ENCODE measurements at regions not wholly inside any gene's neighbourhood (a gene's known extent, or its start where the extent isn't known, plus 50 kb on each side); places are given as distances from the start of the nearest gene placed in this dataset.
"Not testable (repeated sequence)": the region's sequence is repeated elsewhere in the genome, so short reads cannot be mapped to it uniquely, and the experiment has no call there.

- no peak for DNase-seq
- in situ Hi-C loops (cut with MboI; ENCODE audit: low pct_unique_long_range_greater_than_20kb, low sequenced_read_pairs), result no loop called here
Observed at GRCh38 chr6:151671195-151671594, 136.3 kb upstream of the ESR1 start.

DNA sequence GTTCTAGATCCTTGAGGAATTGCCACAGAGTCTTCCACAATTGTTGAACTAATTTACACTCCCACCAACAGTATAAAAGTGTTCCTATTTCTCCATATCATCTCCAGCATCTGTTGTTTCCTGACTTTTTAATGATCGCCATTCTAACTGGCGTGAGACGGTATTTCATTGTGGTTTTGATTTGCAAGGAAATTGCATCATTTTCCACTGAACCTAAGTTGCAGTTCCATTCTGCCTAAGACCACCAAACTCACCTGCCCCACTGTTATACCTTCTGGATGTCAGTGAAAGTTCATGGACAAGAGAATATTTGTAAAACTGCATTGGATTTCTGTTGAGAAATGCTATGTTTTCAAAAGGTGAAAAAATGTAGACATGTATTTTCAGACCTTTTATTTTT is 132.9 kb upstream of the ESR1 start:
- DNase-seq, result peak; percentile 61
- in situ Hi-C loops (cut with MboI; ENCODE audit: low pct_unique_long_range_greater_than_20kb, low sequenced_read_pairs), result no loop called here

DNA sequence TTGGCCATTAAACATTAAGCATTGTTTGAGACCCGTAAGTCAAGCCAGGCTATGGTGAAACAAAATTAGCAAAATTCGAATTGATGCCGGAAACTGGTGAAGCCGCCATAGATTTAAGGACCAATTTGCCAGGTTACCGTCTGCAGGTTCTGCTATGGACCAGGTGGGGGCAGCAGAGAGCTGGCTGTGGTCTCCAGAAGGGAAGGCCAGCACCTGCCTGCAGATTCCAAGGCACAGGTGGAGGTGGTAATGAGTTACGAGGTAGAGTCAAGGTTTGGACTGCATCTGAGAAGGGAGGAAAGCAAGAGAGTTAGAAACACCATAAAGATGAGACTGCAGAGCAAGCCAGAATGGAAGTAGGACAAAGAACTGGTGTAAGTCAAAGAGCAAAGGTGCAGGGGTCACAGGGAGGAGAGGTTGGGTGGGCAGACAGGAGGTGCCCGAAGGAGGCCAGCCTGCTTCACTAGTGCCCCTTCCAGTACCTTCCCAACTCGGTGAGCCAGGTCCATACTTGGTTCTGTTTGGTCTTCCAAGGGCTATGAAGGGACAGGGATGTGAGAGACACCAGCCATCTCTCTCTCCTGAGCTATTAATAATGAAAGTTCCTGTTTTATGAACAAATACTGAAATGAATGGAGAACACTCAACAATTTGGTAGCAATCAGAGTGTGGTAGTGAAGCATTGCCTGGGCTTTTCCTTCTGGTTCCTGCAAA is 131.6 kb upstream of the ESR1 start:
- DNase-seq, result peak; percentile 72

DNA sequence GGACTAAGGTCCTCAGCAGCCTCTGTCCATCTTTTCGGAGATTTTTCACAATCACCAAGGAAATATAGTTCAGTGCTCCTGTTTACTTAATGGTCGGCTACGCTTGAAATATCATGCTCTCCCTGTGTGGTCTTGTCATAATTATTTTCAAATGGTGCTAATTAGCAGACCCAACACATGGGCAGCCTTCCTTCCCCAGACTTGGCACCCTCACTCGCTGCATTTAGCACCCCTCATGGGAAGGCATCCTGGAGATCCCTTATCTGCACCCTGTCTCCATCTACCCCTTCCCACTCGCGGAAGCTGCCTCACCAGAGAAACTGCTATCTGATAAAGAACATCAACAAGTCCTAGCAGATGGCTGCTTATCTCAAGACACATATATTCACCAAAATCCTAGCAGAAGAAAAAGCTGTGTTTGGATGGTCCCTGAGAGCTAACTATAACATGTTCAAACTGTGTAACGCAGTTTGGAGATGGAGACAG is 131.0 kb upstream of the ESR1 start:
- DNase-seq, result no peak
- in situ Hi-C loops (cut with MboI; ENCODE audit: low pct_unique_long_range_greater_than_20kb, low sequenced_read_pairs), result no loop called here

More for the DNA sequence above, 131.6 kb upstream of the ESR1 start:
- in situ Hi-C loops (cut with MboI; ENCODE audit: low pct_unique_long_range_greater_than_20kb, low sequenced_read_pairs), result no loop called here

- no peak for DNase-seq
Observed at GRCh38 chr6:151677404-151677803, 130.1 kb upstream of the ESR1 start.

DNA sequence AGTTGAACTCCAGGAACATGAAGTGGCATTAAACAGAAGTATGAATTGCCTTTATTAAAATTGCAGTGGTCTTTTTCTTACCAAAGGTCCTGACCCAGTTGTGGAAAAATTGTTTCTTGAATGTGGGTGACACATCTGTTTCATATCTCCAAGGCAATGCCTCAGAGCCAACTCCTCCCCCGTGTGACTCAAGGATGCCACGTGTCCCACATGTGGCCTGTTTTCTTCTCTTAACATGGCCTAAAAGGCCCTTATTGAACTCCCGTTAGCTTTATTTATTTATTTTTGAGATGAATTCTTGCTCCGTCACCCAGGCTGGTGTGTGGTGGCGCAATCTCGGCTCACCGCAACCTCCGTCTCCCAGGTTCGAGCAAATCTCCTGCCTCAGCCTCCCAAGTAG is 128.4 kb upstream of the ESR1 start:
- in situ Hi-C loops (cut with MboI; ENCODE audit: low pct_unique_long_range_greater_than_20kb, low sequenced_read_pairs), result no loop called here

More at GRCh38 chr6:151677404-151677803, 130.1 kb upstream of the ESR1 start:
- in situ Hi-C loops (cut with MboI; ENCODE audit: low pct_unique_long_range_greater_than_20kb, low sequenced_read_pairs), result no loop called here

DNA sequence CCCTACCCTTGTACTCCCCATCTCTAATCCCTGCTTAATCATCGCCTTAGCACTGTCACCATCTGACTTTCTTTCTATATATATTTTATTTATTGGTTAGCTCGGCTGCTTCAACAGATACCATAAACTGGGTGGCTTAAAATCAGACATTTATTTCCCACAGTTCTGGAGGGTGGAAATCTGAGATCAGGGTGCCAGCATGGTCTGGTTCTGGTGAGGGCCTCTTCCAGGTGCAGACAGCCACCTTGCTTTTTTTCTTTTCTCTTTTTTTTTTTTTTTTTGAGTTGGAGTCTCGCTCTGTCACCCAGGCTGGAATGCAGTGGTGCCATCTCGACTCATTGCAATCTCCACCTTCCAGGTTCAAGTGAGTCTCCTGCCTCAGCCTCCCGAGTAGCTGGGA is 127.5 kb upstream of the ESR1 start:
- in situ Hi-C loops (cut with MboI; ENCODE audit: low pct_unique_long_range_greater_than_20kb, low sequenced_read_pairs), result no loop called here
- DNase-seq, result no peak

More for the DNA sequence above, 128.4 kb upstream of the ESR1 start:
- DNase-seq, result no peak

- no peak for DNase-seq
- in situ Hi-C loops (cut with MboI; ENCODE audit: low pct_unique_long_range_greater_than_20kb, low sequenced_read_pairs), result no loop called here
Observed at GRCh38 chr6:151680846-151681432, 126.5 kb upstream of the ESR1 start.

GRCh38 chr6:151681433-151682059 is 125.9 kb upstream of the ESR1 start:
- peak; percentile 88 for DNase-seq
- in situ Hi-C loops (cut with MboI; ENCODE audit: low pct_unique_long_range_greater_than_20kb, low sequenced_read_pairs), result no loop called here

DNA sequence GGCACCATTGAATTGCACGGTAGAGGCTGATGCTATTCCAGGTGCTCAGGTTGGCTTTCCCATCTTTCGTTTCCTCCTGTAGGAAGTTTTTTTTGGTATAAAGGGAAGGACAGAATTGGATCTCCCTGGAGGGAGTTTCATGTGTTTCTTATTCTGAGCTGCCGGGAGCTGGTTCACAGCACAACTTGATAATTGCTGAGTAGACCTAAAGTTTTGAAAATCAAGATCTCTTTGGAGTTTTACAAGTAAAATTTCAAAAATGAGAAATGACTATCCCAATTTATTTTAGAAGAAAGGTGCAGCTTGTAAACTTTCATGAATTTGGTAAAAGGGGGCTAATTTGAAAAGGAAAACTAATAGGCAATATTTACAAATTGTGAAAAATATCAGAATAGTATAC is 125.2 kb upstream of the ESR1 start:
- in situ Hi-C loops (cut with MboI; ENCODE audit: low pct_unique_long_range_greater_than_20kb, low sequenced_read_pairs), result no loop called here

DNA sequence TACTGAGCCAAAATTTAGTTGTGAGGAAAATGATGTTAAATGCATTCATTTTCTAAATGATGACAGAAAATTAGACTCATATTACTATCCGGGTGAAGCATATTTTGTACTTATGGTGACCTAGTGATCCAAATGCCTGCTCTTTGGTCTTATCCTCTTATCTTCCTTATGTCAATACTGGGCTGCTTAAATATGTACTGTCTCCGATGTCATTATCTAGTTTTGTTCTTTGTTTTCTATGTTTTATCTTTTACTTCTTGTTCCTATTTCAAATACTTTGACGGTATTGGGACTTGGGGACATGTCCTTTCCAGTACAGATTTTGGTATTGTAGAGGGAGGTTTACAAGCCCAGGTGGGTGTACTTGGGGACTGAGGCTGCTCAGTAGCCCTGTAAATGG is 124.6 kb upstream of the ESR1 start:
- no peak for DNase-seq
- in situ Hi-C loops (cut with MboI; ENCODE audit: low pct_unique_long_range_greater_than_20kb, low sequenced_read_pairs), result no loop called here

More for the DNA sequence above, 125.2 kb upstream of the ESR1 start:
- DNase-seq, result no peak

GRCh38 chr6:151683381-151683780 is 124.1 kb upstream of the ESR1 start:
- in situ Hi-C loops (cut with MboI; ENCODE audit: low pct_unique_long_range_greater_than_20kb, low sequenced_read_pairs), result no loop called here
- no peak for DNase-seq

- DNase-seq, result no peak
- in situ Hi-C loops (cut with MboI; ENCODE audit: low pct_unique_long_range_greater_than_20kb, low sequenced_read_pairs), result no loop called here
Observed at GRCh38 chr6:151689499-151690201, 117.8 kb upstream of the ESR1 start.

- in situ Hi-C loops (cut with MboI; ENCODE audit: low pct_unique_long_range_greater_than_20kb, low sequenced_read_pairs), result no loop called here
- no peak for DNase-seq
Observed at GRCh38 chr6:151690303-151690702, 117.2 kb upstream of the ESR1 start.

DNA sequence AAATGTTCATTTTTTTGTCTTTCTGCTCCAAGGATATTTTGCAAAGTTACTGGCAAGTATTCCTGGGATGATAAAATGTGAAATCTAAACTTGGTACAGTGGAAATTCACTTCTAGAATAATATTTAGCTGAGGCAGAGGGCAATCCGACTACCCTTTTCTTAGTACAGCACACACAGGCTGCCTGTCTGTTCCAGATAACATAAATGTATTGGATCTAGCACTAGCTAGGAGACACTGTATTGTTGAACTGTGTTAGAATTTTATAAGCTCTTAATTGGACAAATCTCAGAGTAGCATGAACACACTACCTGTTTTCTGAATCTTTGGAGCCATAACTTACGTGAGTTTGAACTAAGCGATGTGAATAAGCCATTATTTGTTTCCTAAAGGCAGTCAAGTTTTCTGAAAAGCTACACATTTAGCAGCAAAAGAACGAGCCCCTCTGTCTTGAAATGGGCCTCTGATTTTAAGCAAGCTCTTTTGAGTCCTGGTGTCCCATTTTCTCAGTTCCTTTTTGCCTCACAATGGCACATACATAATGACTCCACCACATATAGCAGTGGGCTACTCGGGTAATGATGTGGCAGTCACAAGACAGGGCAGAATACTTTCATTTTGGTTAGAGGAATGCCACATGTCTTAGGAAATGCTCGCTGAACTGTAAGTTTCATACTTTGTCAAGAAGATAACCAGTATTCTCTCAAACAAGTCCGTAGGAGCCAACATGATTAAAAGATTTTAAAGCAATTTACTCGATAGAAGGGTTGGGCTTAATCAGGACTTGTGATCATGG is 116.5 kb upstream of the ESR1 start:
- in situ Hi-C loops (cut with MboI; ENCODE audit: low pct_unique_long_range_greater_than_20kb, low sequenced_read_pairs), result no loop called here
- no peak for DNase-seq

DNA sequence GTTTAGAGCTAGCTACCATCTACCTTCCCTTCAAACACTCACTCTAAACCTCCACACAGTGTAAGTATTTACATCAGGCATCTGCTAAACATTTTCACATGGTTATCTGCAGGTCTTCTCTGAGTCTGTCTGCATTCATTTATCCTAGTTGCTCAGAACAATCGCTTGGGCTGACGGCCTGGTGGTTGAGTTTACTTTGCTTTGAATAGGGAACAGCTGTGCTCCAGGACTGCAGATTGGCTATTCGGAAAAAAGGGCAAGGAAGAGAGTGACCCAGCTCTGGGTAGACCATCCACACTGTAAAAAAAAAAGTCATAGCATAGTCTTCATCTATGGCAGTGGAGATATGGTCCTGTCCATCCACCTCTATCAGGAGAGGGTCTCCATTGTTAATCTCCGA is 115.3 kb upstream of the ESR1 start:
- no peak for DNase-seq
- in situ Hi-C loops (cut with MboI; ENCODE audit: low pct_unique_long_range_greater_than_20kb, low sequenced_read_pairs), result no loop called here

- in situ Hi-C loops (cut with MboI; ENCODE audit: low pct_unique_long_range_greater_than_20kb, low sequenced_read_pairs), result no loop called here
- DNase-seq, result no peak
Observed at GRCh38 chr6:151693366-151693765, 114.1 kb upstream of the ESR1 start.

DNA sequence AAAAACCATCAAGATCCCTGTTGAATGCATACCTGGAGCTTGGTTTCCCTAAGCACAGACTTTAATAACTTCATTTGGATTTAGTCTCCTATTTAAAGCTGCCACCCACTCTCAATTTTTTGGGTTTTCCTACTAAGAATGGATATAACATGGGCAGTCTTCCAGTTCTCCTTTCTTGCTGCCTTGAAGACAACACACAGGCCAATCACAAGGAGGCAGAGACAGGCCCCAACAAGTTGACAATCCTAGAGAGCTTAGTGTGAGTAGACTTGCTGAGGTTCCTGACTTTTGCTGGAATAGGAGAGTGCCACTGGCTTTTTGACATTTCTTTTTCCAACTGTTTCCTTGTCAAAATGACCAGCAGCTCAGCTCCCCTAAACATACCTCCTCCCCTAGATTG is 112.3 kb upstream of the ESR1 start:
- in situ Hi-C loops (cut with MboI; ENCODE audit: low pct_unique_long_range_greater_than_20kb, low sequenced_read_pairs), result no loop called here

DNA sequence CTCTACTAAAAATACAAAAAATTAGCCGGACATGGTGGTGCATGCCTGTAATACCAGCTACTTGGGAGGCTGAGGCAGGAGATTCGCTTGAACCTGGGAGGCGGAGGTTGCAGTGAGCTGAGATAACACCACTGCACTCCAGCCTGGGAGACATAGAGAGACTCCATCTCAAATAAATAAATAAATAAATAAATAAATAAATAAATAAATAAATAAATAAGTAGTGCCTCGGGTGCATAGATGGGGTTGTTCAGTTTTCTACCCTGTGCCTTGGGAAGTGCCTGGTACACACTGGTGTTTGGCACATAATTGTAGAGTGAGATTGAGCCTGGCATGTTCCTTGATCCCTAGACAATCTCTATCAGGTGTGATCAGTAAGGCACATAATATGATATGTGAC is 111.2 kb upstream of the ESR1 start:
- in situ Hi-C loops (cut with MboI; ENCODE audit: low pct_unique_long_range_greater_than_20kb, low sequenced_read_pairs); DNase-seq: not testable (repeated sequence)

More for the DNA sequence above, 112.3 kb upstream of the ESR1 start:
- no peak for DNase-seq

Measured in KBM-7 (cell line).